ENCODE measurements at regions not wholly inside any gene's neighbourhood (a gene's known extent, or its start where the extent isn't known, plus 50 kb on each side); places are given as distances from the start of the nearest gene placed in this dataset.

DNA sequence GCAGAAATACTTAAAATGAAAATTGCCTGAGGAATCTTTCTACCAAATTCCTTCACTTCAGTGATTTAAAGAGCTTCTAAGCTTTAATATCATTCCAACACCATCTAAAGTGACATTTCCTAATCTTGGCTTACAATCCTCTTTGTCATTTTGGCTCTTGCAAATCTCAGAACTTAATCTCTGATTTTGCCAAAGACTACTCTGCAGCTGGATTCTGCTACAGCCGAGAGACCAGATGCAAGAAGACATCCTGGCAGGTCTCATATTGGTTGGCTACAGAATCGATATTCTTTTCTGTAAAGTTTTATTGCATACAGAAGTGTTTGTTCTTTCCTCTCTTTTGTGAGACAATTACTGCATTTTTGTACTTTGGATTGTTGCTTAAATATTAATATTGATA lies 716.5 kb upstream of the LRATD1 start (continued):
- TF ChIP-seq GTF2F1 (IDR thresholded peaks at IDR 0.05; ENCODE audit: low read length) (no peak), KLF13 (CRISPR knock-in tag; IDR thresholded peaks at IDR 0.05) (no peak), ZSCAN9 (CRISPR knock-in tag; IDR thresholded peaks at IDR 0.05; ENCODE audit: borderline replicate concordance) (no peak), ZFP82 (CRISPR knock-in tag; IDR thresholded peaks at IDR 0.05; ENCODE audit: borderline replicate concordance) (no peak)
- TF ChIP-seq, protein P1, sequence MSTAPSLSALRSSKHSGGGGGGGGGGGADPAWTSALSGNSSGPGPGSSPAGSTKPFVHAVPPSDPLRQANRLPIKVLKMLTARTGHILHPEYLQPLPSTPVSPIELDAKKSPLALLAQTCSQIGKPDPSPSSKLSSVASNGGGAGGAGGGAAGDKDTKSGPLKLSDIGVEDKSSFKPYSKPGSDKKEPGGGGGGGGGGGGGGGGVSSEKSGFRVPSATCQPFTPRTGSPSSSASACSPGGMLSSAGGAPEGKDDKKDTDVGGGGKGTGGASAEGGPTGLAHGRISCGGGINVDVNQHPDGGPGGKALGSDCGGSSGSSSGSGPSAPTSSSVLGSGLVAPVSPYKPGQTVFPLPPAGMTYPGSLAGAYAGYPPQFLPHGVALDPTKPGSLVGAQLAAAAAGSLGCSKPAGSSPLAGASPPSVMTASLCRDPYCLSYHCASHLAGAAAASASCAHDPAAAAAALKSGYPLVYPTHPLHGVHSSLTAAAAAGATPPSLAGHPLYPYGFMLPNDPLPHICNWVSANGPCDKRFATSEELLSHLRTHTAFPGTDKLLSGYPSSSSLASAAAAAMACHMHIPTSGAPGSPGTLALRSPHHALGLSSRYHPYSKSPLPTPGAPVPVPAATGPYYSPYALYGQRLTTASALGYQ (CRISPR knock-in tag; IDR thresholded peaks at IDR 0.05) = no peak

DNA sequence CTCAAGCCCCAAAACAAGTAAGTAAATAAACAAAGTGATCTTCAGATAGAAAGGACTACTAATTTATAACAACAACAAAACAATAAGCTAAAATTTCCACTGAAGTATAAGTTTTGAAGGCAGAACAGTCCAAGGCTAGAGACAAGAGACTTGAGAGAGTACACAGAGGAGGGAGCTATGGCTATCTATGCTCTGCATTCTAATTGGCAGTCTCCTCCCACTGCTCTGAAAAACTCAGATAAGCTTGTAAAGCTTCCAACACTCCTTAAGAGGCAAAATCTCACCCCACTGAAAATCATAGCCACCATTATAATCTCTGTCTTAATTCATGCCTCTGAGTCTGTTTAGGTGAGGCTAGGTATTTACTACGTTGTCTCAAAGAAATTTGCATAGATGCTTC lies 714.6 kb upstream of the LRATD1 start:
- in situ Hi-C loops (cut with HindIII; ENCODE audit: extremely low pct_ligation_motif_present, low pct_unique_long_range_greater_than_20kb) = no loop called here
- 0% methylated on average over 1 of the region's 1 CpG for WGBS (ENCODE audit: low lambda C conversion rate)
- H3K9me3 ChIP-seq (ENCODE audit: low read length) = peaks cover 67% of the 10 kb centered on the region
- no peak overlapping the region for H3K27ac ChIP-seq (ENCODE audit: extremely low read length, insufficient read depth, low read length)
- no peaks in the 10 kb centered on the region for H4K20me1 ChIP-seq (ENCODE audit: insufficient read depth, low read length)
- ChIA-PET POLR2A (no interaction called here), CTCF (ENCODE audit: low intra/inter-chr PET ratio, low total read pairs) (no interaction called here)
- no peak for FAIRE-seq
- no peak for DNase-seq (ENCODE audit: low spot score)
- no peaks in the 10 kb centered on the region for H3K4me1 ChIP-seq (ENCODE audit: insufficient read depth, low read length)
- intact Hi-C loops (cut with micrococcal nuclease; ENCODE audit: unreplicated experiment) = no loop called here
- H3K79me2 ChIP-seq (ENCODE audit: insufficient read depth, low read length) = no peaks in the 10 kb centered on the region
- ATAC-seq = no peak
- H3K4me2 ChIP-seq (ENCODE audit: low read depth, low read length) = no peak overlapping the region
- no peak overlapping the region for H3K9ac ChIP-seq (ENCODE audit: insufficient read depth, low read depth, low read length)
- BruUV-seq (replicated peaks) = no TSS peak
- H3K36me3 ChIP-seq (replicated peaks in 1 of 2; ENCODE audit: control insufficient read depth in 1 of 2, insufficient read depth in 2 of 2, low read length in 2 of 2) = no peaks in the 10 kb centered on the region
- H3K27me3 ChIP-seq (ENCODE audit: control insufficient read depth in 1 of 2, insufficient read depth in 2 of 2, low read length in 2 of 2) = no peaks in the 10 kb centered on the region
- no peak overlapping the region for H2AFZ ChIP-seq (ENCODE audit: low read length)
- no peak overlapping the region for H3K4me3 ChIP-seq (replicated peaks in 1 of 3; ENCODE audit: insufficient read depth in 1 of 3, low read depth in 2 of 3, low read length in 3 of 3)
- no peak for TF ChIP-seq ZNF703 (CRISPR knock-in tag; IDR thresholded peaks at IDR 0.05; ENCODE audit: borderline replicate concordance)
- TF ChIP-seq, protein P1 (CRISPR knock-in tag; IDR thresholded peaks at IDR 0.05) = no peak
- no peak for TF ChIP-seq ZNF367 (CRISPR knock-in tag; IDR thresholded peaks at IDR 0.05; ENCODE audit: borderline replicate concordance)
- no peak for TF ChIP-seq ASH2L (IDR thresholded peaks at IDR 0.05; ENCODE audit: insufficient read length, low read depth, low read length)
- no peak for TF ChIP-seq ZNF615 (CRISPR knock-in tag; IDR thresholded peaks at IDR 0.05; ENCODE audit: borderline replicate concordance)
- TF ChIP-seq ZNF549 (CRISPR knock-in tag; IDR thresholded peaks at IDR 0.05) = no peak
- TF ChIP-seq, protein P2, sequence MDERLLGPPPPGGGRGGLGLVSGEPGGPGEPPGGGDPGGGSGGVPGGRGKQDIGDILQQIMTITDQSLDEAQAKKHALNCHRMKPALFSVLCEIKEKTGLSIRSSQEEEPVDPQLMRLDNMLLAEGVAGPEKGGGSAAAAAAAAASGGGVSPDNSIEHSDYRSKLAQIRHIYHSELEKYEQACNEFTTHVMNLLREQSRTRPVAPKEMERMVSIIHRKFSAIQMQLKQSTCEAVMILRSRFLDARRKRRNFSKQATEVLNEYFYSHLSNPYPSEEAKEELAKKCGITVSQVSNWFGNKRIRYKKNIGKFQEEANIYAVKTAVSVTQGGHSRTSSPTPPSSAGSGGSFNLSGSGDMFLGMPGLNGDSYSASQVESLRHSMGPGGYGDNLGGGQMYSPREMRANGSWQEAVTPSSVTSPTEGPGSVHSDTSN (CRISPR knock-in tag; IDR thresholded peaks at IDR 0.05) = no peak
- no peak for TF ChIP-seq POGZ (CRISPR knock-in tag; IDR thresholded peaks at IDR 0.05)
- TF ChIP-seq ZSCAN12 (CRISPR knock-in tag; IDR thresholded peaks at IDR 0.05) = no peak
- TF ChIP-seq, protein P3, sequence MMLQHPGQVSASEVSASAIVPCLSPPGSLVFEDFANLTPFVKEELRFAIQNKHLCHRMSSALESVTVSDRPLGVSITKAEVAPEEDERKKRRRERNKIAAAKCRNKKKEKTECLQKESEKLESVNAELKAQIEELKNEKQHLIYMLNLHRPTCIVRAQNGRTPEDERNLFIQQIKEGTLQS (CRISPR knock-in tag; IDR thresholded peaks at IDR 0.05) = no peak
- TF ChIP-seq, protein P4, sequence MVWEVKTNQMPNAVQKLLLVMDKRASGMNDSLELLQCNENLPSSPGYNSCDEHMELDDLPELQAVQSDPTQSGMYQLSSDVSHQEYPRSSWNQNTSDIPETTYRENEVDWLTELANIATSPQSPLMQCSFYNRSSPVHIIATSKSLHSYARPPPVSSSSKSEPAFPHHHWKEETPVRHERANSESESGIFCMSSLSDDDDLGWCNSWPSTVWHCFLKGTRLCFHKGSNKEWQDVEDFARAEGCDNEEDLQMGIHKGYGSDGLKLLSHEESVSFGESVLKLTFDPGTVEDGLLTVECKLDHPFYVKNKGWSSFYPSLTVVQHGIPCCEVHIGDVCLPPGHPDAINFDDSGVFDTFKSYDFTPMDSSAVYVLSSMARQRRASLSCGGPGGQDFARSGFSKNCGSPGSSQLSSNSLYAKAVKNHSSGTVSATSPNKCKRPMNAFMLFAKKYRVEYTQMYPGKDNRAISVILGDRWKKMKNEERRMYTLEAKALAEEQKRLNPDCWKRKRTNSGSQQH (CRISPR knock-in tag; IDR thresholded peaks at IDR 0.05; ENCODE audit: low read depth) = no peak
- no peak for TF ChIP-seq TBX2 (CRISPR knock-in tag; IDR thresholded peaks at IDR 0.05; ENCODE audit: borderline replicate concordance)
- TF ChIP-seq, protein P5, sequence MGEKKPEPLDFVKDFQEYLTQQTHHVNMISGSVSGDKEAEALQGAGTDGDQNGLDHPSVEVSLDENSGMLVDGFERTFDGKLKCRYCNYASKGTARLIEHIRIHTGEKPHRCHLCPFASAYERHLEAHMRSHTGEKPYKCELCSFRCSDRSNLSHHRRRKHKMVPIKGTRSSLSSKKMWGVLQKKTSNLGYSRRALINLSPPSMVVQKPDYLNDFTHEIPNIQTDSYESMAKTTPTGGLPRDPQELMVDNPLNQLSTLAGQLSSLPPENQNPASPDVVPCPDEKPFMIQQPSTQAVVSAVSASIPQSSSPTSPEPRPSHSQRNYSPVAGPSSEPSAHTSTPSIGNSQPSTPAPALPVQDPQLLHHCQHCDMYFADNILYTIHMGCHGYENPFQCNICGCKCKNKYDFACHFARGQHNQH (CRISPR knock-in tag; IDR thresholded peaks at IDR 0.05) = no peak

All from HepG2 (cell line).